PC-9 (cell line): ENCODE measurements at regions not wholly inside any gene's neighbourhood (a gene's known extent, or its start where the extent isn't known, plus 50 kb on each side); places are given as distances from the start of the nearest gene placed in this dataset.

Experiments used
- BruUV-seq: library from RNA; stranded (reverse); fragments of 400-500 nt; replicated peaks from 2 replicates; lab custom pipeline; 2021; lab: Mats Ljungman, UMichigan
- CTCF ChIA-PET: fragments of 300-600 bp; sonication (Branson Sonifier 250); formaldehyde crosslinking; loops from one replicate; lab custom pipeline; 2022; ENCODE audit warnings: antibody characterized with exemption; lab: Charles Lee
- POLR2A ChIA-PET: fragments of 300-600 bp; sonication (Branson Sonifier 250); formaldehyde crosslinking; loops from one replicate; lab custom pipeline; 2022; ENCODE audit warnings: antibody characterized with exemption; ENCODE audit not compliant: unreplicated experiment; lab: Charles Lee
- DNase-seq, 2 experiments: peaks; one replicate each; pipeline versions ENCODE4 v3.0.0 to v3.0.0-alpha.2; 2015 to 2022; ENCODE audit warnings: mixed read lengths in 1 of 2
- H2AFZ ChIP-seq: fragments of 200-600 bp; sonication (generic); 2 replicates; pipeline ENCODE4 v1.8.1; 2017; ENCODE audit warnings: antibody characterized with exemption
- H3F3A ChIP-seq: fragments of 200-600 bp; sonication (generic); 2 replicates; pipeline ENCODE4 v1.8.1; 2017; ENCODE audit warnings: antibody characterized with exemption, mild to moderate bottlenecking, low read depth; ENCODE audit not compliant: insufficient read depth
- H3K27ac ChIP-seq: fragments of 200-600 bp; sonication (generic); 2 replicates; pipeline ENCODE4 v1.6.1; 2016; ENCODE audit warnings: mixed run types
- H3K27me3 ChIP-seq: fragments of 200-600 bp; sonication (generic); 2 replicates; pipeline ENCODE4 v1.6.1; 2016; ENCODE audit warnings: low read depth, mixed run types; ENCODE audit not compliant: insufficient read depth
- H3K36me3 ChIP-seq: fragments of 200-600 bp; sonication (generic); 2 replicates; pipeline ENCODE4 v1.6.1; 2016; ENCODE audit warnings: low read depth, mixed run types
- H3K4me1 ChIP-seq: fragments of 200-600 bp; sonication (generic); replicated peaks from 2 replicates; pipeline ENCODE4 v1.6.1; 2016; ENCODE audit warnings: mixed run types; ENCODE audit not compliant: insufficient read depth
- H3K4me2 ChIP-seq: fragments of 200-600 bp; sonication (generic); 2 replicates; pipeline ENCODE4 v1.6.1; 2017; ENCODE audit warnings: mixed run types
- H3K4me3 ChIP-seq: fragments of 200-600 bp; sonication (generic); 2 replicates; pipeline ENCODE4 v1.6.1; 2016; ENCODE audit warnings: mixed run types
- H3K79me2 ChIP-seq: fragments of 200-600 bp; sonication (generic); 2 replicates; pipeline ENCODE4 v1.6.1; 2017; ENCODE audit warnings: low read depth, mixed run types
- H3K9me2 ChIP-seq: fragments of 200-600 bp; sonication (generic); 2 replicates; pipeline ENCODE4 v1.8.1; 2017; ENCODE audit warnings: mild to moderate bottlenecking; ENCODE audit not compliant: insufficient read depth
- H3K9me3 ChIP-seq: fragments of 200-600 bp; sonication (generic); 2 replicates; pipeline ENCODE4 v1.8.1; 2016; ENCODE audit warnings: low read depth; ENCODE audit not compliant: insufficient read depth
- H4K20me1 ChIP-seq: fragments of 200-600 bp; sonication (generic); 2 replicates; pipeline ENCODE4 v1.8.1; 2017; ENCODE audit not compliant: insufficient read depth
- CTCF ChIP-seq: fragments of 200-600 bp; sonication (generic); conservative IDR thresholded peaks from 2 replicates; pipeline ENCODE4 v1.6.1; 2017; ENCODE audit warnings: mixed run types, antibody characterized with exemption, mild to moderate bottlenecking, moderate library complexity
- EZH2 ChIP-seq: fragments of 200-600 bp; sonication (generic); IDR thresholded peaks from 2 replicates; pipeline ENCODE4 v1.8.0; 2017; ENCODE audit warnings: antibody characterized with exemption, low read depth
- intact Hi-C: fragments of 100-400 bp; cut with micrococcal nuclease; formaldehyde crosslinking; loops from one replicate; pipeline ENCODE4 v1.10.0; 2022; ENCODE audit not compliant: unreplicated experiment

DNA sequence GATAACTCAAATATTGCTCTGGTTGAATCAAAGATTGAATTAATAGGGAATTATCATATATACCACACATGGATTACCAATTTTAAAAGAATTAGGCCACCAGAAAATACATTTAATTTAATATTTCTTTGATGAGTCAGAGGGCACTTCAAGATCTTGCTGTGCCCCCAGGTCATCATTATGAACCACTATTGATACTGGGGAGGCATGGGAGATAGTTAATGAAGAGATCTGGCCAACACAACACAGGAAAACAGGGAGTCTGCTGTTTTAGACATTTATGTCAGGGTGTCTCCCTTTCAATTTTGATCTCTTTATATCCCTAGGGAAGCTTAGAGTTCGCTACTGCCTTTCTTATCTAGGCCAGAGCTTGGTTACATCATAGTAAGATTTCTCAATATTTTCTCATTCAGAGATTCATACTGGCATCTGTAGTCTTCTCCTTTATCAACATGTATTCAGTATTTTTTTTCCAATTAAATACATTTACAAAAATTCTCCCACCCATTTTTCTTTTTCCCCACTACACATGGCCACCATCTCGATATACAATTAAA lies 158.3 kb upstream of the ZFHX3 start:
- Histone ChIP-seq H3K27ac (no peak overlapping the region), H3K36me3 (no peaks in the 10 kb centered on the region), H3K4me3 (no peak overlapping the region), H2AFZ (no peak overlapping the region), H3K4me1 (no peaks in the 10 kb centered on the region), H3K9me3 (no peaks in the 10 kb centered on the region), H4K20me1 (no peaks in the 10 kb centered on the region), H3K9me2 (no peaks in the 10 kb centered on the region), H3K4me2 (no peak overlapping the region), H3F3A (no peaks in the 10 kb centered on the region), H3K79me2 (no peaks in the 10 kb centered on the region), H3K27me3 (no peaks in the 10 kb centered on the region)
- ChIA-PET POLR2A (no interaction called here), CTCF (no interaction called here)
- no peak for DNase-seq
- intact Hi-C loops: loop anchor here (5.0 kb wide), 1 partner anchor 671 kb away; no protein-coding TSS in a partner anchor
- BruUV-seq: no TSS peak
- no peak for TF ChIP-seq EZH2
- no peak for TF ChIP-seq CTCF

GRCh38 chr16:73205153-73205886 lies 157.4 kb upstream of the ZFHX3 start:
- no TSS peak for BruUV-seq
- no peaks in the 10 kb centered on the region for H4K20me1 ChIP-seq
- H3K4me3 ChIP-seq: no peak overlapping the region
- H3K36me3 ChIP-seq: no peaks in the 10 kb centered on the region
- POLR2A ChIA-PET: no interaction called here
- intact Hi-C loops: loop anchor here (5.0 kb wide), 1 partner anchor 672 kb away; no protein-coding TSS in a partner anchor
- H3K4me2 ChIP-seq: no peak overlapping the region
- no peak for TF ChIP-seq EZH2
- TF ChIP-seq CTCF: no peak
- no peak overlapping the region for H2AFZ ChIP-seq
- H3K79me2 ChIP-seq: no peaks in the 10 kb centered on the region
- no peaks in the 10 kb centered on the region; the same call in 1 of the 2 replicates for H3K9me2 ChIP-seq
- no peaks in the 10 kb centered on the region for H3K9me3 ChIP-seq
- H3F3A ChIP-seq: no peaks in the 10 kb centered on the region
- DNase-seq: no peak
- no peaks in the 10 kb centered on the region for H3K4me1 ChIP-seq
- H3K27me3 ChIP-seq: no peaks in the 10 kb centered on the region
- no peak overlapping the region for H3K27ac ChIP-seq
- CTCF ChIA-PET: no interaction called here

DNA sequence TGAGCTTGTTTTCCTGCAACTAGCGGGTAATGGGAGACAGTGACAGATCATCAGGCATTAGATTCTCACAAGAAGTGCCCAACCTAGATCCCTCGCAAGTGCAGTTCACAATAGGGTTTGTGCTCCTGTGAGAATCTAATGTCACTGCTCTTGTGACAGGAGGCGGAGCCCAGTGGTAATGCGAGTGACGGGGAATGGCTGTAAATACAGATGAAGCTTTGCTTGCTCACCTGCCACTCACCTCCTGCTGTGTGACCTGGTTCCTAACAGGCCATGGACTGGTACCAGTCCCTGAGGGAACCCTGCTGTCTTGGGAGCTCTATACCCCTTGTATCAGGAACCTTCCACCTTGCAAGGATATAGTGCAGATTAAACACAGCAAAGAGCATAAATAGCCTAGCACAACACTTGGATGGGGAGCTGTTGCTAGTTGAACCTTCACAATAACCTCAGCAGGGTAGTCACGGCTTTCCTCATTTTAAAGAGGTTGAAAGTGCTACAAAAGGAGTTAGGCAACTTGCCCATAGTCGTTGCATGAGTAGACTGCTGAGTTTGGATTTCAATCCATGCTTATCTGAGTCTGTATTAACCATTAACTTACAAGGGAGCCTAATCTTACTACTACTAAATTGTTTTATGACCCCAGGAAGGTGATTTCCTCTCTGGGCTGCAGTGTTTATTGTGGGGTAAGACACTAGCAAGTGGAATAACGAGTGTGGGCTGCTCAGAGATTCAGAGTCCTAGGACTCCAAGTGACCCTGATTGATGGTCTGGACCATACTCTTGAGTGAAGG lies 156.6 kb upstream of the ZFHX3 start:
- TF ChIP-seq EZH2: no peak
- no peak for TF ChIP-seq CTCF
- intact Hi-C loops: loop anchor here (5.0 kb wide), 1 partner anchor 673 kb away; no protein-coding TSS in a partner anchor
- Histone ChIP-seq H3K27ac (no peak overlapping the region), H3K9me2 (no peaks in the 10 kb centered on the region; the same call in 1 of the 2 replicates), H3K27me3 (no peaks in the 10 kb centered on the region), H4K20me1 (no peaks in the 10 kb centered on the region), H3K4me1 (no peaks in the 10 kb centered on the region), H3K79me2 (no peaks in the 10 kb centered on the region), H3K4me2 (no peak overlapping the region), H3F3A (no peaks in the 10 kb centered on the region), H2AFZ (no peak overlapping the region), H3K36me3 (no peaks in the 10 kb centered on the region), H3K4me3 (no peak overlapping the region), H3K9me3 (no peaks in the 10 kb centered on the region)
- no TSS peak for BruUV-seq
- CTCF ChIA-PET: no interaction called here
- POLR2A ChIA-PET: no interaction called here
- DNase-seq: no peak
